Panc1 (cell line): ENCODE measurements at regions not wholly inside any gene's neighbourhood (a gene's known extent, or its start where the extent isn't known, plus 50 kb on each side); places are given as distances from the start of the nearest gene placed in this dataset.

ENCODE experiments used
- ATAC-seq: fragments of 200-7000 bp; cut with Tn5 transposase; 2 replicates; pipeline ENCODE4 v1.9.1; 2020; ENCODE audit warnings: mild to moderate bottlenecking, moderate library complexity
- BruUV-seq: library from RNA; stranded (reverse); fragments of 400-500 nt; replicated peaks from 2 replicates; lab custom pipeline; 2021; lab: Mats Ljungman, UMichigan
- CTCF ChIA-PET: fragments of 300-600 bp; sonication (Branson Sonifier 250); formaldehyde crosslinking; loops from one replicate; lab custom pipeline; 2022; ENCODE audit warnings: antibody characterized with exemption; lab: Charles Lee
- POLR2A ChIA-PET: fragments of 300-600 bp; sonication (Branson Sonifier 250); formaldehyde crosslinking; loops from one replicate; lab custom pipeline; 2022; ENCODE audit warnings: antibody characterized with exemption; lab: Charles Lee
- DNase-seq: peaks from one replicate; pipeline ENCODE4 v3.0.0-alpha.2; 2010; ENCODE audit warnings: low read depth, low spot score
- H3K27ac ChIP-seq: 2 replicates; pipeline ENCODE4 v1.5.1; 2011; ENCODE audit warnings: mild to moderate bottlenecking, low read length, inconsistent platforms
- H3K27me3 ChIP-seq: fragments of 200-500 bp; sonication (Bioruptor generic); 2 replicates; pipeline ENCODE4 v1.6.0; 2014; ENCODE audit warnings: low read length, inconsistent platforms; ENCODE audit not compliant: control insufficient read depth, insufficient read depth
- H3K36me3 ChIP-seq: fragments of 200-500 bp; sonication (Bioruptor generic); 2 replicates; pipeline ENCODE4 v1.5.1; 2014; ENCODE audit warnings: inconsistent platforms, mild to moderate bottlenecking, low read length, moderate library complexity; ENCODE audit not compliant: control insufficient read depth, insufficient read depth
- H3K4me1 ChIP-seq: 2 replicates; pipeline ENCODE4 v1.5.1; 2011; ENCODE audit warnings: inconsistent platforms, mild to moderate bottlenecking, low read length, moderate library complexity; ENCODE audit not compliant: control insufficient read depth, insufficient read depth
- H3K4me3 ChIP-seq, 2 experiments: 2 replicates each; pipeline ENCODE4 v1.5.1; 2011 to 2012; ENCODE audit warnings: low read depth in 2 of 2, low read length in 2 of 2, mild to moderate bottlenecking in 2 of 2, inconsistent platforms in 1 of 2, moderate library complexity in 1 of 2
- H3K9me3 ChIP-seq: fragments of 200-500 bp; sonication (Bioruptor generic); 2 replicates; pipeline ENCODE4 v1.5.1; 2014; ENCODE audit warnings: low read depth, mild to moderate bottlenecking, inconsistent platforms, low read length, moderate library complexity; ENCODE audit not compliant: control insufficient read depth, insufficient read depth
- CTCF ChIP-seq: fragments of 450-650 bp; IDR thresholded peaks from 2 replicates; pipeline ENCODE4 v1.5.1; 2017; ENCODE audit warnings: mild to moderate bottlenecking
- POLR2AphosphoS5 ChIP-seq: IDR thresholded peaks from 2 replicates; pipeline ENCODE4 v1.6.1; 2012; ENCODE audit warnings: mild to moderate bottlenecking, low read depth, low read length, moderate library complexity
- REST ChIP-seq, 2 experiments: IDR thresholded peaks; 2 replicates each; pipeline ENCODE4 v1.6.1; 2011 to 2012; ENCODE audit warnings: low read depth in 2 of 2, control low read depth in 1 of 2, low read length in 1 of 2, mild to moderate bottlenecking in 1 of 2, moderate library complexity in 1 of 2; ENCODE audit not compliant: insufficient read depth in 1 of 2
- SIN3A ChIP-seq: IDR thresholded peaks from 2 replicates; pipeline ENCODE4 v1.6.1; 2012; ENCODE audit warnings: low read depth, mild to moderate bottlenecking, low read length, moderate library complexity, borderline replicate concordance; ENCODE audit not compliant: insufficient read depth
- TCF7L2 ChIP-seq: IDR thresholded peaks from 2 replicates; pipeline ENCODE4 v1.6.1; 2011; ENCODE audit warnings: mild to moderate bottlenecking, low read depth, low read length, inconsistent platforms
- in situ Hi-C: cut with HindIII; loops from 2 replicates; pipeline ENCODE4 v1.10.0; 2016; ENCODE audit warnings: low sequenced_read_pairs, low pct_unique_long_range_greater_than_20kb
- intact Hi-C: fragments of 100-400 bp; cut with micrococcal nuclease; formaldehyde crosslinking; loops from one replicate; pipeline ENCODE4 v1.10.0; 2022; ENCODE audit not compliant: unreplicated experiment

- BruUV-seq, result no TSS peak
- no peak for ATAC-seq
- CTCF ChIA-PET, result no interaction called here
Measured at GRCh38 chr4:185885075-185885474, 73.1 kb upstream of the SORBS2 start.

GRCh38 chr4:185885604-185886003 lies 73.6 kb upstream of the SORBS2 start:
- POLR2A ChIA-PET, result no interaction called here
- DNase-seq, result no peak
- intact Hi-C loops (no loop called here), in situ Hi-C loops (no loop called here)
- Histone ChIP-seq H3K27me3 (no peaks in the 10 kb centered on the region), H3K27ac (no peak overlapping the region), H3K9me3 (no peaks in the 10 kb centered on the region), H3K36me3 (no peaks in the 10 kb centered on the region), H3K4me1 (no peaks in the 10 kb centered on the region; the same call in 1 of the 2 replicates), H3K4me3 (no peak overlapping the region)
- no peak for ATAC-seq
- no peak for TF ChIP-seq CTCF
- TF ChIP-seq REST (IDR thresholded peaks at IDR 0.05; ENCODE audit: insufficient read depth in 1 of 2, low read depth in 2 of 2, low read length in 1 of 2), result no peak
- no peak for TF ChIP-seq SIN3A
- no peak for TF ChIP-seq TCF7L2
- no peak for TF ChIP-seq POLR2AphosphoS5
- BruUV-seq, result no TSS peak
- CTCF ChIA-PET, result no interaction called here

More at GRCh38 chr4:185885075-185885474, 73.1 kb upstream of the SORBS2 start:
- Histone ChIP-seq H3K27ac (no peak overlapping the region), H3K36me3 (no peaks in the 10 kb centered on the region), H3K27me3 (no peaks in the 10 kb centered on the region), H3K9me3 (no peaks in the 10 kb centered on the region), H3K4me3 (no peak overlapping the region), H3K4me1 (no peaks in the 10 kb centered on the region; the same call in 1 of the 2 replicates)
- intact Hi-C loops (no loop called here), in situ Hi-C loops (no loop called here)
- TF ChIP-seq SIN3A (no peak), CTCF (no peak), POLR2AphosphoS5 (no peak), REST (IDR thresholded peaks at IDR 0.05; ENCODE audit: insufficient read depth in 1 of 2, low read depth in 2 of 2, low read length in 1 of 2) (no peak), TCF7L2 (no peak)
- POLR2A ChIA-PET, result no interaction called here
- DNase-seq, result no peak
